Mammary epithelial cell (primary cell): ENCODE measurements at regions not wholly inside any gene's neighbourhood (a gene's known extent, or its start where the extent isn't known, plus 50 kb on each side); places are given as distances from the start of the nearest gene placed in this dataset.

Source experiments
- EZH2 ChIP-seq: IDR thresholded peaks from 2 replicates; pipeline ENCODE4 v1.6.1; 2012; ENCODE audit warnings: low read length, inconsistent platforms, borderline replicate concordance
- TF ChIP-seq, protein P1 (sequence below), 2 donors: IDR thresholded peaks in 1 of 2; conservative IDR thresholded peaks in 1 of 2; 2 replicates each; pipeline ENCODE4 v1.5.1; 2011 to 2012; ENCODE audit warnings: inconsistent platforms in 2 of 2, low read length in 2 of 2, mild to moderate bottlenecking in 2 of 2, control low read depth in 1 of 2, low read depth in 1 of 2; ENCODE audit not compliant: insufficient read depth in 1 of 2; ENCODE audit errors: extremely low read depth in 1 of 2

- TF ChIP-seq, protein P1, sequence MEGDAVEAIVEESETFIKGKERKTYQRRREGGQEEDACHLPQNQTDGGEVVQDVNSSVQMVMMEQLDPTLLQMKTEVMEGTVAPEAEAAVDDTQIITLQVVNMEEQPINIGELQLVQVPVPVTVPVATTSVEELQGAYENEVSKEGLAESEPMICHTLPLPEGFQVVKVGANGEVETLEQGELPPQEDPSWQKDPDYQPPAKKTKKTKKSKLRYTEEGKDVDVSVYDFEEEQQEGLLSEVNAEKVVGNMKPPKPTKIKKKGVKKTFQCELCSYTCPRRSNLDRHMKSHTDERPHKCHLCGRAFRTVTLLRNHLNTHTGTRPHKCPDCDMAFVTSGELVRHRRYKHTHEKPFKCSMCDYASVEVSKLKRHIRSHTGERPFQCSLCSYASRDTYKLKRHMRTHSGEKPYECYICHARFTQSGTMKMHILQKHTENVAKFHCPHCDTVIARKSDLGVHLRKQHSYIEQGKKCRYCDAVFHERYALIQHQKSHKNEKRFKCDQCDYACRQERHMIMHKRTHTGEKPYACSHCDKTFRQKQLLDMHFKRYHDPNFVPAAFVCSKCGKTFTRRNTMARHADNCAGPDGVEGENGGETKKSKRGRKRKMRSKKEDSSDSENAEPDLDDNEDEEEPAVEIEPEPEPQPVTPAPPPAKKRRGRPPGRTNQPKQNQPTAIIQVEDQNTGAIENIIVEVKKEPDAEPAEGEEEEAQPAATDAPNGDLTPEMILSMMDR (conservative IDR thresholded peaks at IDR 0.05 in 1 of 2, IDR thresholded peaks at IDR 0.05 in 1 of 2; ENCODE audit: extremely low read depth in 1 of 2, insufficient read depth in 1 of 2, low read depth in 1 of 2, low read length in 2 of 2): no peak
- no peak for TF ChIP-seq EZH2
Measured at GRCh38 chr6:86203044-86203443, 560.4 kb upstream of the SYNCRIP start.
